ENCODE measurements at regions not wholly inside any gene's neighbourhood (a gene's known extent, or its start where the extent isn't known, plus 50 kb on each side); places are given as distances from the start of the nearest gene placed in this dataset.

DNA sequence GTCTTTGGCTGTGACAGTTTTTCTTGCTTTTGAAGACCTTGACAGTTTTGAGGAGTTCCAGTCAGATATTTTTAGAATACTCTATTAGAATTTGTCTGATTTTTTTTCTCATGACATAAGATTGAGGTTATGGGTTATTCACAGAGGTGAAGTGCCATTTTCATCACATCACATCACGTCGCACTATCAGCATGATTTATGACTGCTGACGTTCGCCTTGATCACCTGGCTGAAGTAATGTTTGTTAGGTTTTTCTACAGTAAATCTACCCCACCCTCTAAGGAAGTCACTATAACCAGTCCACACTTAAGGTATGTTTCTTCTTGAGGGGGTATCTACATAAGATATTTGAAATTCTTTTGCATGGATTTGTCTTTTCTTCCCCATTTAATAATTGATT lies 169.7 kb downstream of the NDFIP2 start:
- Histone ChIP-seq H2AFZ (ENCODE audit: low read depth, low read length, poor library complexity, severe bottlenecking) (no peak overlapping the region), H3K9me3 (ENCODE audit: control insufficient read depth in 1 of 2, insufficient read depth in 1 of 2, low read depth in 1 of 2, low read length in 2 of 2) (no peaks in the 10 kb centered on the region), H3K27me3 (ENCODE audit: insufficient read depth, low read length) (no peaks in the 10 kb centered on the region), H3K4me3 (replicated peaks in 1 of 2; ENCODE audit: low read depth in 1 of 2, low read length in 2 of 2) (no peak overlapping the region), H3K9ac (ENCODE audit: low read length) (no peak overlapping the region), H3K9me2 (ENCODE audit: insufficient read depth) (no peaks in the 10 kb centered on the region), H3K36me3 (ENCODE audit: control insufficient read depth in 1 of 2, insufficient read depth in 2 of 2, low read length in 2 of 2) (no peaks in the 10 kb centered on the region), H4K20me1 (ENCODE audit: insufficient read depth) (no peaks in the 10 kb centered on the region), H3K79me2 (ENCODE audit: insufficient read depth, low read length) (no peaks in the 10 kb centered on the region), H3K27ac (ENCODE audit: low read depth, low read length) (no peak overlapping the region), H3K4me2 (ENCODE audit: low read length) (no peak overlapping the region), H3K4me1 (ENCODE audit: control insufficient read depth in 1 of 2, insufficient read depth in 2 of 2, low read length in 2 of 2) (no peaks in the 10 kb centered on the region)
- CTCF ChIA-PET: no interaction called here
- ATAC-seq (no peak), DNase-seq (ENCODE audit: low read depth, low spot score) (no peak)
- RAD21 ChIA-PET (ENCODE audit: low non-redundant PET in 1 of 2, low total read pairs in 2 of 2, uncharacterized antibody in 2 of 2, unreplicated experiment in 2 of 2): no interaction called here
- POLR2A ChIA-PET: no interaction called here
- BruUV-seq (replicated peaks): no TSS peak
- intact Hi-C loops (cut with micrococcal nuclease): no loop called here
- no peak for TF ChIP-seq SRF (IDR thresholded peaks at IDR 0.05; ENCODE audit: low read depth)
- TF ChIP-seq ZFX (IDR thresholded peaks at IDR 0.05): no peak
- no peak for TF ChIP-seq TCF7L2 (IDR thresholded peaks at IDR 0.05; ENCODE audit: borderline replicate concordance, extremely low read depth, insufficient read depth, insufficient read length)
- TF ChIP-seq EGR1 (IDR thresholded peaks at IDR 0.05; ENCODE audit: low read depth): no peak
- TF ChIP-seq, protein P1, sequence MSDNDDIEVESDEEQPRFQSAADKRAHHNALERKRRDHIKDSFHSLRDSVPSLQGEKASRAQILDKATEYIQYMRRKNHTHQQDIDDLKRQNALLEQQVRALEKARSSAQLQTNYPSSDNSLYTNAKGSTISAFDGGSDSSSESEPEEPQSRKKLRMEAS (IDR thresholded peaks at IDR 0.05): no peak
- TF ChIP-seq, protein P2, sequence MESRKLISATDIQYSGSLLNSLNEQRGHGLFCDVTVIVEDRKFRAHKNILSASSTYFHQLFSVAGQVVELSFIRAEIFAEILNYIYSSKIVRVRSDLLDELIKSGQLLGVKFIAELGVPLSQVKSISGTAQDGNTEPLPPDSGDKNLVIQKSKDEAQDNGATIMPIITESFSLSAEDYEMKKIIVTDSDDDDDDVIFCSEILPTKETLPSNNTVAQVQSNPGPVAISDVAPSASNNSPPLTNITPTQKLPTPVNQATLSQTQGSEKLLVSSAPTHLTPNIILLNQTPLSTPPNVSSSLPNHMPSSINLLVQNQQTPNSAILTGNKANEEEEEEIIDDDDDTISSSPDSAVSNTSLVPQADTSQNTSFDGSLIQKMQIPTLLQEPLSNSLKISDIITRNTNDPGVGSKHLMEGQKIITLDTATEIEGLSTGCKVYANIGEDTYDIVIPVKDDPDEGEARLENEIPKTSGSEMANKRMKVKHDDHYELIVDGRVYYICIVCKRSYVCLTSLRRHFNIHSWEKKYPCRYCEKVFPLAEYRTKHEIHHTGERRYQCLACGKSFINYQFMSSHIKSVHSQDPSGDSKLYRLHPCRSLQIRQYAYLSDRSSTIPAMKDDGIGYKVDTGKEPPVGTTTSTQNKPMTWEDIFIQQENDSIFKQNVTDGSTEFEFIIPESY (IDR thresholded peaks at IDR 0.05; ENCODE audit: extremely low read depth, insufficient replicate concordance, low read length): no peak
- TF ChIP-seq CEBPB (IDR thresholded peaks at IDR 0.05; ENCODE audit: low read depth): no peak
- TF ChIP-seq CBX3 (IDR thresholded peaks at IDR 0.05; ENCODE audit: low read depth): no peak
- no peak for TF ChIP-seq SP1 (IDR thresholded peaks at IDR 0.05; ENCODE audit: low read depth)
- no peak for TF ChIP-seq ELF1 (IDR thresholded peaks at IDR 0.05; ENCODE audit: borderline replicate concordance, low read depth)
- no peak for TF ChIP-seq SIN3A (IDR thresholded peaks at IDR 0.05; ENCODE audit: low read depth)
- TF ChIP-seq ZNF274 (IDR thresholded peaks at IDR 0.05; ENCODE audit: low read depth, low read length): no peak
- TF ChIP-seq, protein P3, sequence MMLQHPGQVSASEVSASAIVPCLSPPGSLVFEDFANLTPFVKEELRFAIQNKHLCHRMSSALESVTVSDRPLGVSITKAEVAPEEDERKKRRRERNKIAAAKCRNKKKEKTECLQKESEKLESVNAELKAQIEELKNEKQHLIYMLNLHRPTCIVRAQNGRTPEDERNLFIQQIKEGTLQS (IDR thresholded peaks at IDR 0.05): no peak
- no peak for TF ChIP-seq EZH2phosphoT487 (IDR thresholded peaks at IDR 0.05; ENCODE audit: borderline replicate concordance)
- TF ChIP-seq YY1 (IDR thresholded peaks at IDR 0.05; ENCODE audit: extremely low read depth, insufficient replicate concordance, low read depth, low read length): no peak
- no peak for TF ChIP-seq RAD21 (IDR thresholded peaks at IDR 0.05; ENCODE audit: low read depth)
- TF ChIP-seq POLR2AphosphoS5 (IDR thresholded peaks at IDR 0.05; ENCODE audit: low read depth, low read length): no peak
- no peak for TF ChIP-seq FOSL1 (IDR thresholded peaks at IDR 0.05; ENCODE audit: low read depth)
